GM23248 (cell line): ENCODE measurements at regions not wholly inside any gene's neighbourhood (a gene's known extent, or its start where the extent isn't known, plus 50 kb on each side); places are given as distances from the start of the nearest gene placed in this dataset.

ENCODE experiments used
- DNase-seq: peaks from one replicate; pipeline ENCODE4 v3.0.0-alpha.2; 2015
- H2AFZ ChIP-seq: fragments of 200-600 bp; sonication (generic); 2 replicates; pipeline ENCODE4 v1.6.1; 2016; ENCODE audit warnings: antibody characterized with exemption
- H3F3A ChIP-seq: fragments of 200-600 bp; sonication (generic); 2 replicates; pipeline ENCODE4 v1.6.1; 2016; ENCODE audit warnings: mild to moderate bottlenecking, antibody characterized with exemption, mixed run types; ENCODE audit not compliant: insufficient read depth
- H3K27ac ChIP-seq: fragments of 200-600 bp; sonication (generic); 2 replicates; pipeline ENCODE4 v1.5.1; 2016; ENCODE audit warnings: mild to moderate bottlenecking
- H3K27me3 ChIP-seq: fragments of 200-600 bp; sonication (generic); replicated peaks from 2 replicates; pipeline ENCODE4 v1.6.1; 2016; ENCODE audit warnings: mild to moderate bottlenecking; ENCODE audit not compliant: insufficient read depth
- H3K36me3 ChIP-seq: fragments of 200-600 bp; sonication (generic); 2 replicates; pipeline ENCODE4 v1.6.1; 2016; ENCODE audit warnings: low read depth, mild to moderate bottlenecking
- H3K4me1 ChIP-seq: fragments of 200-600 bp; sonication (generic); 2 replicates; pipeline ENCODE4 v1.6.1; 2016; ENCODE audit warnings: mild to moderate bottlenecking; ENCODE audit not compliant: insufficient read depth
- H3K4me2 ChIP-seq: fragments of 200-600 bp; sonication (generic); one replicate; pipeline ENCODE4 v1.6.1; 2016; ENCODE audit warnings: mild to moderate bottlenecking; ENCODE audit not compliant: unreplicated experiment
- H3K4me3 ChIP-seq: fragments of 200-600 bp; sonication (generic); 2 replicates; pipeline ENCODE4 v1.5.1; 2016; ENCODE audit warnings: mild to moderate bottlenecking
- H3K79me2 ChIP-seq: fragments of 200-600 bp; sonication (generic); 2 replicates; pipeline ENCODE4 v1.6.1; 2016; ENCODE audit warnings: mild to moderate bottlenecking; ENCODE audit not compliant: insufficient read depth
- H3K9ac ChIP-seq: fragments of 200-600 bp; sonication (generic); 2 replicates; pipeline ENCODE4 v1.6.1; 2016; ENCODE audit warnings: mild to moderate bottlenecking
- H3K9me2 ChIP-seq: fragments of 200-600 bp; sonication (generic); 2 replicates; pipeline ENCODE4 v1.6.1; 2016; ENCODE audit warnings: mixed run types, mild to moderate bottlenecking, moderate library complexity; ENCODE audit not compliant: insufficient read depth
- H3K9me3 ChIP-seq: fragments of 200-600 bp; sonication (generic); one replicate; pipeline ENCODE4 v1.6.1; 2017; ENCODE audit warnings: low read depth
- H4K20me1 ChIP-seq: fragments of 200-600 bp; sonication (generic); 2 replicates; pipeline ENCODE4 v1.6.0; 2016; ENCODE audit not compliant: insufficient read depth
- EZH2 ChIP-seq: fragments of 200-600 bp; sonication (generic); IDR thresholded peaks from 2 replicates; pipeline ENCODE4 v1.6.1; 2018; ENCODE audit warnings: antibody characterized with exemption, mild to moderate bottlenecking; ENCODE audit not compliant: insufficient read depth, poor library complexity, severe bottlenecking
- EZH2phosphoT487 ChIP-seq: fragments of 200-600 bp; sonication (generic); IDR thresholded peaks from 2 replicates; pipeline ENCODE4 v1.6.1; 2018; ENCODE audit warnings: antibody characterized with exemption, moderate library complexity, mild to moderate bottlenecking, low read depth; ENCODE audit not compliant: insufficient read depth
- WGBS, 2 experiments: methylation state at CpG; one replicate each; pipeline ENCODE4 v1.1.6; 2015 to 2017; ENCODE audit warnings: low lambda C conversion rate in 2 of 2, low coverage in 1 of 2; ENCODE audit errors: missing lambda C conversion rate in 2 of 2; 5-methylcytosine and 5-hydroxymethylcytosine counted together
- in situ Hi-C: fragments of 300-500 bp; cut with MboI; formaldehyde crosslinking; loops from 2 replicates; pipeline ENCODE4 v1.15.0; 2020

GRCh38 chr2:368386-368785, 80.5 kb upstream of the ALKAL2 start:
- WGBS, 2 experiments, result 24 to 26% methylated on average over 5 of the region's 5 CpGs
- Histone ChIP-seq H3K4me2 (no peak overlapping the region), H3K27ac (no peak overlapping the region), H3F3A (no peaks in the 10 kb centered on the region), H3K36me3 (no peaks in the 10 kb centered on the region), H4K20me1 (no peaks in the 10 kb centered on the region), H3K27me3 (no peaks in the 10 kb centered on the region), H3K9me2 (no peaks in the 10 kb centered on the region), H2AFZ (no peak overlapping the region), H3K4me1 (no peaks in the 10 kb centered on the region), H3K4me3 (no peak overlapping the region), H3K79me2 (no peaks in the 10 kb centered on the region), H3K9me3 (no peaks in the 10 kb centered on the region), H3K9ac (no peak overlapping the region)
- TF ChIP-seq EZH2, result no peak
- no peak for TF ChIP-seq EZH2phosphoT487
- no peak for DNase-seq
- in situ Hi-C loops, result no loop called here

- whole genome bisulfite sequencing, 2 experiments, result 16 to 17% methylated on average over 6 of the region's 6 CpGs
- in situ Hi-C loops, result no loop called here
Measured at GRCh38 chr2:367246-367645, 79.4 kb upstream of the ALKAL2 start.

GRCh38 chr2:366706-367105, 78.8 kb upstream of the ALKAL2 start:
- no peaks in the 10 kb centered on the region for H3K27me3 ChIP-seq
- H3F3A ChIP-seq, result no peaks in the 10 kb centered on the region
- in situ Hi-C loops, result no loop called here
- no peaks in the 10 kb centered on the region for H3K36me3 ChIP-seq
- DNase-seq, result no peak
- no peaks in the 10 kb centered on the region for H3K4me1 ChIP-seq
- H2AFZ ChIP-seq, result no peak overlapping the region
- no peak overlapping the region for H3K4me3 ChIP-seq
- no peaks in the 10 kb centered on the region for H3K9me2 ChIP-seq
- no peaks in the 10 kb centered on the region for H3K79me2 ChIP-seq
- no peak overlapping the region for H3K9ac ChIP-seq
- WGBS, 2 experiments, result 8 to 10% methylated on average over 11 of the region's 11 CpGs
- TF ChIP-seq EZH2phosphoT487 (no peak), EZH2 (no peak)
- no peaks in the 10 kb centered on the region for H4K20me1 ChIP-seq
- no peak overlapping the region for H3K27ac ChIP-seq
- H3K4me2 ChIP-seq, result no peak overlapping the region
- H3K9me3 ChIP-seq, result no peaks in the 10 kb centered on the region

More at GRCh38 chr2:367246-367645, 79.4 kb upstream of the ALKAL2 start:
- Histone ChIP-seq H3K4me3 (no peak overlapping the region), H3K79me2 (no peaks in the 10 kb centered on the region), H4K20me1 (no peaks in the 10 kb centered on the region), H3K27me3 (no peaks in the 10 kb centered on the region), H3K4me1 (no peaks in the 10 kb centered on the region), H2AFZ (no peak overlapping the region), H3K27ac (no peak overlapping the region), H3F3A (no peaks in the 10 kb centered on the region), H3K9me2 (no peaks in the 10 kb centered on the region), H3K9ac (no peak overlapping the region), H3K4me2 (no peak overlapping the region), H3K9me3 (no peaks in the 10 kb centered on the region), H3K36me3 (no peaks in the 10 kb centered on the region)
- peak; percentile 3 for DNase-seq
- TF ChIP-seq EZH2, result no peak
- TF ChIP-seq EZH2phosphoT487, result no peak

GRCh38 chr2:365367-366275, 77.7 kb upstream of the ALKAL2 start:
- Histone ChIP-seq H3K27me3 (no peaks in the 10 kb centered on the region), H4K20me1 (no peaks in the 10 kb centered on the region)

More at GRCh38 chr2:365367-366275, 77.7 kb upstream of the ALKAL2 start:
- no peaks in the 10 kb centered on the region for H3K36me3 ChIP-seq
- TF ChIP-seq EZH2phosphoT487, result no peak
- no peak for TF ChIP-seq EZH2
- DNase-seq, result no peak
- in situ Hi-C loops, result no loop called here
- H3K4me3 ChIP-seq, result no peak overlapping the region
- no peak overlapping the region for H3K27ac ChIP-seq
- no peak overlapping the region for H2AFZ ChIP-seq
- no peak overlapping the region for H3K9ac ChIP-seq
- H3K9me3 ChIP-seq, result no peaks in the 10 kb centered on the region
- H3F3A ChIP-seq, result no peaks in the 10 kb centered on the region
- no peaks in the 10 kb centered on the region for H3K79me2 ChIP-seq
- H3K4me1 ChIP-seq, result no peaks in the 10 kb centered on the region
- no peak overlapping the region for H3K4me2 ChIP-seq
- 64 to 70% methylated on average over 28 of the region's 28 CpGs for WGBS, 2 experiments
- no peaks in the 10 kb centered on the region for H3K9me2 ChIP-seq
